ENCODE measurements at regions not wholly inside any gene's neighbourhood (a gene's known extent, or its start where the extent isn't known, plus 50 kb on each side); places are given as distances from the start of the nearest gene placed in this dataset.
"Not testable (repeated sequence)": the region's sequence is repeated elsewhere in the genome, so short reads cannot be mapped to it uniquely, and the experiment has no call there.

- DNase-seq (ENCODE audit: low spot score): no peak
Observed at GRCh38 chr4:124044330-124044729, 647.7 kb downstream of the SPRY1 start.

- DNase-seq (ENCODE audit: low spot score): no peak
Observed at GRCh38 chr4:124044867-124045266, 648.3 kb downstream of the SPRY1 start.

- no peak for DNase-seq (ENCODE audit: low spot score)
Observed at GRCh38 chr4:124046190-124046589, 649.6 kb downstream of the SPRY1 start.

GRCh38 chr4:124053872-124054538, 657.4 kb downstream of the SPRY1 start:
- DNase-seq (ENCODE audit: low spot score): no peak

- no peak for DNase-seq (ENCODE audit: low spot score)
Observed at GRCh38 chr4:124055336-124055735, 657.2 kb downstream of the ANKRD50 start.

GRCh38 chr4:124055896-124056295, 656.6 kb downstream of the ANKRD50 start:
- DNase-seq (ENCODE audit: low spot score): no peak

GRCh38 chr4:124060261-124060918, 652.1 kb downstream of the ANKRD50 start:
- DNase-seq (ENCODE audit: low spot score): peak; percentile 8

GRCh38 chr4:124061413-124061812, 651.1 kb downstream of the ANKRD50 start:
- DNase-seq (ENCODE audit: low spot score): no peak

- DNase-seq (ENCODE audit: low spot score): no peak
Observed at GRCh38 chr4:124065422-124065821, 647.1 kb downstream of the ANKRD50 start.

GRCh38 chr4:124065936-124066335, 646.6 kb downstream of the ANKRD50 start:
- DNase-seq (ENCODE audit: low spot score): no peak

GRCh38 chr4:124066595-124066994, 645.9 kb downstream of the ANKRD50 start:
- no peak for DNase-seq (ENCODE audit: low spot score)

- DNase-seq (ENCODE audit: low spot score): no peak
Observed at GRCh38 chr4:124067046-124067445, 645.5 kb downstream of the ANKRD50 start.

GRCh38 chr4:124070688-124071484, 641.6 kb downstream of the ANKRD50 start:
- no peak for DNase-seq (ENCODE audit: low spot score)

GRCh38 chr4:124075276-124075675, 637.3 kb downstream of the ANKRD50 start:
- DNase-seq (ENCODE audit: low spot score): not testable (repeated sequence)

- DNase-seq (ENCODE audit: low spot score): no peak
Observed at GRCh38 chr4:124079174-124079780, 633.3 kb downstream of the ANKRD50 start.

GRCh38 chr4:124083711-124084110, 628.8 kb downstream of the ANKRD50 start:
- no peak for DNase-seq (ENCODE audit: low spot score)

- no peak for DNase-seq (ENCODE audit: low spot score)
Observed at GRCh38 chr4:124085561-124086180, 626.9 kb downstream of the ANKRD50 start.

GRCh38 chr4:124090021-124090420, 622.5 kb downstream of the ANKRD50 start:
- DNase-seq (ENCODE audit: low spot score): no peak

GRCh38 chr4:124092101-124092500, 620.4 kb downstream of the ANKRD50 start:
- no peak for DNase-seq (ENCODE audit: low spot score)

- no peak for DNase-seq (ENCODE audit: low spot score)
Observed at GRCh38 chr4:124092541-124092984, 620.0 kb downstream of the ANKRD50 start.

GRCh38 chr4:124095621-124096020, 616.9 kb downstream of the ANKRD50 start:
- no peak for DNase-seq (ENCODE audit: low spot score)

GRCh38 chr4:124096290-124096689, 616.2 kb downstream of the ANKRD50 start:
- no peak for DNase-seq (ENCODE audit: low spot score)
